ENCODE measurements at regions not wholly inside any gene's neighbourhood (a gene's known extent, or its start where the extent isn't known, plus 50 kb on each side); places are given as distances from the start of the nearest gene placed in this dataset.

DNA sequence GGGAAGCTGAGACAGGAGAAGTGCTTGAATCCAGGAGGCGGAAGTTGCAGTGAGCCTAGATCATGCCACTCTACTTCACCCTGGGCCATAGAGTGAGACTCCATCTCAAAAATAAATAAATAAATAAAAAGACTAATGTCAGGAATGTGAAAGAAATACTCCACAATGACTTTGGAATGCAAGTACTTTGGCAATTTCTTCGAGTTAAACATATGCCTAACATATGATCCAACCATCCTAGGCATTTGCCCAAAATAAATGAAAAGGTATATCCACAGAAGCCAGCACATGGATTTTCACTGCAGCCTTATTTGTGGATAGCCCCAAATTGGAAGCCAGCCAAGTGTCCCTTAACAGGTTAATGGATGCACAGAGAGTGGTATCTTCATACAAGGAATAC, 357.9 kb upstream of the TMEM132C start:
- TF ChIP-seq GATA2 (IDR thresholded peaks at IDR 0.05; ENCODE audit: low read depth, low read length) (no peak), GATA3 (IDR thresholded peaks at IDR 0.05; ENCODE audit: low read depth, low read length) (no peak)

DNA sequence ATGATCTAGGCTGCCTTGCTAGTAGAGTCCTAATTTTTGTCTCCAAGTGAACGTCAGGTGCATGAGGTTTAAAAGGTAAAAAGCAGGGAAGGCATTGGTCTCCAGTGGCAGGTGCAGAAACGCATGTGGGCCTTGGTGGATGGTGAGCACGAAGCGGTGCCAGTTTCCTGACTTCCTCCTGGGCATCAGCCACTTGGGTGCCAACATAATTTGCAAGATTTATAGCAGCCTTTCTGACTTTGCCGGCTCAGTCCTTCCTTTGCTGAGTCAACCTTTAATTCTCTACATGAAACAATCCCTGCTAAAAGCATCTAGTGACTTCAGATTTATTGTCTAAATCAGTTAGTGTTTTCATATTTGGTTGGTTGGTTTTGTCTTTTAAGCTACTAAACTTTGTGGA, 355.7 kb upstream of the TMEM132C start:
- TF ChIP-seq GATA2 (IDR thresholded peaks at IDR 0.05; ENCODE audit: low read depth, low read length) (no peak), GATA3 (IDR thresholded peaks at IDR 0.05; ENCODE audit: low read depth, low read length) (no peak)

DNA sequence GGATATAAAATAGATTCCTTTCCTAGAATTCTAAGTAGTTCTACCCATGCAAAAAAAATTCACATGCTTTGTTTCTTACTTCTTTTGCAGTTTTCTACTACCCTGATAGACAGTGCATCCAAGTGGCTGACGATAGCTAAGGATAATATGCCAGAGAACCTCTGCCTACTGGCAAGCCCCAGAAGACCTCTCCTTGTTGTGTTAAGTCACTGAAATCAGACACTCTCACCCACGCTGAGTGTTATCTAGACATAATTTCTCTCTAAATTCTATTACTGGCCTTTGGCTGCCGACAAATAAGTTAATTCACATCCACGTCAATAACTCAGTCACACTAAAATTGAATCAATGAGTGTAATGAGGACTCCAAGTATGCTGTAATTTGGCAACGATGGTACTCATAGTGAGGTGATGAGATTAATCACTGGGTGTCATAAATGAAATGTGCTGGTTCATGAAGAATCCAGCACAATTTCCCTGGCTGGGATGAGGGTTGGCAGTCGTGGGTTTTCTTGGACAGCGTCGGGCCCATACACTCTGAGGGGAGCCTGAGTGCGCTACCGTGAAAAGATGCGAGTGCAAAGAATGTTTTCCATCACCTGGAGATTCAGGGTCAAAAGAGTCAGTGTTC, 354.8 kb upstream of the TMEM132C start:
- TF ChIP-seq GATA3 (IDR thresholded peaks at IDR 0.05; ENCODE audit: low read depth, low read length) (no peak), GATA2 (IDR thresholded peaks at IDR 0.05; ENCODE audit: low read depth, low read length) (no peak)

DNA sequence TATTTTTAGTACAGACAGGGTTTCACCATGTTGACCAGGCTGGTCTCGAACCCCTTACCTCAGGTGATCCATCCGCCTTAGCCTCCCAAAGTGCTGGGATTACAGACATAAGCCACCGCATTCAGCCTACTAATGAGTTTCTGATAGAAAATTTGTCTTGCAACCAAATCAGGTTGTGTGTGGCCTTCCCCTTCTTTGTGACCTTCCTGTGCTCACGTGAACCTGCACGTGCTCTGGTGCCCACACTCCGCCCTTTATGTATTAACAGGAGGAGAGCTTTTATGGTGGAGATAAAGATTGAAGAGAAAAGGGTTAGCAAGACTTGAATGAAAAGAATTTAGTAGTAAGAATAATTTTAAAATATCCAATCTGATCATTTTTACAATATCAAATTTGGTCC, 343.5 kb upstream of the TMEM132C start:
- TF ChIP-seq GATA2 (IDR thresholded peaks at IDR 0.05; ENCODE audit: low read depth, low read length) (no peak), GATA3 (IDR thresholded peaks at IDR 0.05; ENCODE audit: low read depth, low read length) (no peak)

DNA sequence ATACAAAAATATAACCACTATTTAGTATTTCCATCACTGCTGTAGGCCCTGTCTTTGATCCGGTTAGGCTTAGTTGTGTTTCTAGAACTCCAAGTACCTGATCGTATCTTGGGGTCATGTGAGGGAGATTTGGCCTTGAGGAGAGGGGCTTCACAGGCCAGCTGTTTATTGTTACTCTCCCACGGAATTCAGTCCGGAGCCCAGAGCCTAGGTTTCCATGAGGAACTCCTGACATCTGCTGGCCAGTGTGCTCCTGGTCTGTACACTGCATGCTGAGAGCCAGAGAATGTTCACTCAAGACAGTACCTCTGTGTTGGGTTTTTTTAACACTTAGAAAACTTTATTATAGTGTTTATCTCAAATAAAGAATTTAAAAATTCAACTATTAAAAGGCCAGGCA, 341.0 kb upstream of the TMEM132C start:
- TF ChIP-seq GATA3 (IDR thresholded peaks at IDR 0.05; ENCODE audit: low read depth, low read length) (no peak), GATA2 (IDR thresholded peaks at IDR 0.05; ENCODE audit: low read depth, low read length) (no peak)

DNA sequence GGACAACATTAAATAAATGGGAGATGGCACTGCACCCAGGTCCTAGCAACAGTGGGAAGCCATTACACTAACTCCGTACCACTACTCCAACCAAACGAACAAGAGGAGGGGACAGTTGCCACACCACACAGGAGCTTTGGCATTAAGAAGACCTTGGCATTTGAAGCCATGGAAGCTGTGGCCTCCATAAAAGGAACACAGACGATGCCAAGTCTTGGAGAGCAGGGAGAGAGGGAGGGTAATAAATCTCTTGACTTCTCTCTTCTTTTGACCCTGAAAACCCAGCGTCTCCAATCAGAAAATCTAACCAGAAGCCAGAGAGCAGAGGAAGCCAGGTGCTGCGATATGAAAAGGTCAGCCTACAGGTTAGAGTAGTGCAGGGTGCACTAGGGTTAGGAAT, 338.8 kb upstream of the TMEM132C start:
- TF ChIP-seq GATA2 (IDR thresholded peaks at IDR 0.05; ENCODE audit: low read depth, low read length) (no peak), GATA3 (IDR thresholded peaks at IDR 0.05; ENCODE audit: low read depth, low read length) (no peak)

DNA sequence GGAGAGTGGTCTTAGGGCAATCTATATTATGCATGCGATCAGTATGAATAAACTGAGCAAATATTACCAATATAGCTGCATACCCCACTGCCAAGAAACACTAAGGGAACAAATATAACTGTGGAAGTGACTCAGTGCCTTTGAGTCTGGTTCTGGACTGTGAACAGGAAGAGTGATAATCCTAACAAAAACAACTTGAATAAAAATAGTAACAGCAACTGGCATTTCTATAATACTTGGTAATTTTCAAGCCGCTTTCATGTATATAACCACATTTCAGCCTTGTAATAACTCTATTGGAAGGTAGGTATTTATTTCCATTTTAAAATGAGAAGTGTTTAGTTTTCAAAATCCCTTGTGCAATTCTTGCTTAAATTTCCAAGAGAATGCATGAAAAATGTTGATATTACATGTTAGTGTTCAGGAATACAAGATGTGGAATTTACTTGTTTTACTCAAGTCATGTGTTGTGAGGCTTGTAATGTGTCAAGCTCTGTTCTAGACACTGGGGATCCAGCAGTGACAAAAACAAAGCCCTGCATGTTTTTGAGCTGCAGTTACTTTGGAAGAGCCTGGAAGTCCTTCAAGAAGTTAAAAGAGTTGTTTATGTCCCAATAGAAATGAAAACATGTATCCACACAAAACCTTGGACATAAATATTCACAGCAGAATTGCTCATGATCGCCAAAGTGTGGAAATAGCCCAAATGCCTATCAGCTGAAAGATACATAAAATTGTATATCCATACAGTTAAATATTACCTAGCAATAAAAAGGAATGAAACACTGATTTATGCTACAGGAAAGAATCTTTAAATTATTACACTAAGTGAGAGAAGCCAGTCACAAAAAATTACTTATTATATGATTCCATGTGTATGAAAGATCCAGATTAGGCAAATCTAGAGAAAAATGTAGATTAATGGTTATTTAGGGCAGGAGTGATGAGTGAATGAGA, 338.1 kb upstream of the TMEM132C start:
- no peak for TF ChIP-seq GATA2 (IDR thresholded peaks at IDR 0.05; ENCODE audit: low read depth, low read length)

DNA sequence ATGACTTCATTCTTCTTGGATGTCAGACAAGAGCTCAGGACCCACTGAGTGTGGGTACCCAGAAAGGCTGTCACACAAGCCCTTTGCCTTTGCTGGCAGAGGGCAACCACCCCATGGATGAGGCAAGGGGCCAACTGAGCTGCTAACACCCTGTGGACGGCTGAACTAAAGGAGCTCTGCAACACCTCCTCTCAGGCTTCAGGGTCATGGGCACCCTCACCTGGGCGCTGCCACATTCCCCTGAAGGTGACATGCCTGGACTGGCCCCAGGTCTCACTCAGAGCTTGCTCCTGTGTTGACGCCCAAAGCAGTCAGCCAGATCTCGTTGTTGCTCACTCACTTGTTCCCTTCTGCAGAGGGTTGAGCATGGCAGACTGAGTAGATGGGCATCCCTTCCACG, 336.8 kb upstream of the TMEM132C start:
- TF ChIP-seq GATA2 (IDR thresholded peaks at IDR 0.05; ENCODE audit: low read depth, low read length): no peak
- no peak for TF ChIP-seq GATA3 (IDR thresholded peaks at IDR 0.05; ENCODE audit: low read depth, low read length)

DNA sequence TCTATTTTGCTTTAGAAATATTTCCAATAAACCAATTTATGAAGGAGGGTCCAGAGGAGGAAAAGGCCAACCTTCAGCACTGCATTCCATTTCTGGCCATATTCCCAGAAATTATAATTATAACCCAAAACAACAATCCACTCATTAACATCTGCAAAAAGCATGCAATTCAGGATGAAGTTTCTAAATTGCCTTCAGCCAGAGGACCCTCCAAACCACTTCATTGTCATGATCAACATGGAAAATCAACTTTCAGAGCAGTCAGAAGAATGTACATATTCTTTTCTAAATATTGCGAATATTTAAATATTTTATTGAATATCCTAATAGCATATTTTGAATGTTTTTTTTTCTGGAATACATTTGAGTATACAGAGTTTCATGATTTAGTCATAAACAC, 332.6 kb upstream of the TMEM132C start:
- TF ChIP-seq GATA2 (IDR thresholded peaks at IDR 0.05; ENCODE audit: low read depth, low read length): no peak
- TF ChIP-seq GATA3 (IDR thresholded peaks at IDR 0.05; ENCODE audit: low read depth, low read length): no peak

DNA sequence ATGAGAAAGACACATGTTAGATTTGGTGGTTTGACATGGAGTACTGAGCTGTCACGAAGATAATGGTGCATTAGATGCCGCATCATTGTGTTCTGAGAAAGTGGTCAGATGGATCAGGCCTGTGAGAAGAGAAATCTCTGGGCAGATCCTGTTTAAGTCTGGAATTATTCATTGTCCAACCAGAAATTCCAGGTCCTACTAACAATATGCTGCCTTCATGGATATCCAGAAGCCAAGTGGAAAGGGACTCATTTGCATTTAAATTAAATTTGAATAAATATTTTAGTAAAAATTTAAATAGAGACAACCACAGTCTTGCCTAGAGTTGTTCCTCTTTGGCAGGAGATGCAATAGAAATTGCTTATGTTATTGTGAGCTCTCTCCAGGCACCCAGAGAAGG, 330.5 kb upstream of the TMEM132C start:
- TF ChIP-seq GATA3 (IDR thresholded peaks at IDR 0.05; ENCODE audit: low read depth, low read length) (no peak), GATA2 (IDR thresholded peaks at IDR 0.05; ENCODE audit: low read depth, low read length) (no peak)

DNA sequence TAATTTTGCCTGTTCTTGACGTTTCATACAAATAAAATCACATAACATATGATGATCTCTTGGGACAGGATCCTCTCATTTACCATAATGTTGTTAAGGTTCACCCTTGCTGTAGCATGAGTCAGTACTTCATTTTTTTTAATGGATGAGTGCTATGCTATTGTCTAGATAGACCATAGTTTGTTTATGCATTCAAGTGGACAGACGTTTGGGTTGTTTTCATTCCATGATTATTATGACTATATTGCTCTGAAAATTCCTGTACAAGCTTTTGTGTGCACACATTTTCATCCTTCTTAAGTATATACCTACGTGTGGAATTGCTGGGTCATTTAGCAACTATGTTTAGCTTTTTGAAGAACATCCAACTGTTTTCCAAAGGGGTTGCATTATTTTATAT, 325.6 kb upstream of the TMEM132C start:
- TF ChIP-seq GATA2 (IDR thresholded peaks at IDR 0.05; ENCODE audit: low read depth, low read length) (no peak), GATA3 (IDR thresholded peaks at IDR 0.05; ENCODE audit: low read depth, low read length) (no peak)

DNA sequence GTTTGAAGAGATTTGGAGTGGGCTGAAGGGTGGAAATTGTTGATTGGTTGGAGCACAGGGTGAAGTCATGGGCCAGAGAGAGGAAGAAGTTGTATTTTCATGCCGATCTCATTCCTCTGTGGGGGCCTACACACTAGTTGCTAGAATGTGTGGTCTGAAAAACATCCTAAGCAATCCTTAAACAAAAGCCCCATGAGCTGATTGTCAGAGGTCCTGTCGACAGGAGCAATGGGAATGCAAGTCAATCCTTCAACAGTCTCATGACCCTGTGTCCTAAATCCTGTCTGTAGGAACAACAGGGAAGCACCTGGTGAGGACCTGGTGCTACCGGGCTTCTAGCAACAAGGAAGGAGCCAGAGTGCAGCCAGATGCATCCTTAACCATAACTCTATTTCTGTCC, 324.0 kb upstream of the TMEM132C start:
- no peak for TF ChIP-seq GATA2 (IDR thresholded peaks at IDR 0.05; ENCODE audit: low read depth, low read length)

DNA sequence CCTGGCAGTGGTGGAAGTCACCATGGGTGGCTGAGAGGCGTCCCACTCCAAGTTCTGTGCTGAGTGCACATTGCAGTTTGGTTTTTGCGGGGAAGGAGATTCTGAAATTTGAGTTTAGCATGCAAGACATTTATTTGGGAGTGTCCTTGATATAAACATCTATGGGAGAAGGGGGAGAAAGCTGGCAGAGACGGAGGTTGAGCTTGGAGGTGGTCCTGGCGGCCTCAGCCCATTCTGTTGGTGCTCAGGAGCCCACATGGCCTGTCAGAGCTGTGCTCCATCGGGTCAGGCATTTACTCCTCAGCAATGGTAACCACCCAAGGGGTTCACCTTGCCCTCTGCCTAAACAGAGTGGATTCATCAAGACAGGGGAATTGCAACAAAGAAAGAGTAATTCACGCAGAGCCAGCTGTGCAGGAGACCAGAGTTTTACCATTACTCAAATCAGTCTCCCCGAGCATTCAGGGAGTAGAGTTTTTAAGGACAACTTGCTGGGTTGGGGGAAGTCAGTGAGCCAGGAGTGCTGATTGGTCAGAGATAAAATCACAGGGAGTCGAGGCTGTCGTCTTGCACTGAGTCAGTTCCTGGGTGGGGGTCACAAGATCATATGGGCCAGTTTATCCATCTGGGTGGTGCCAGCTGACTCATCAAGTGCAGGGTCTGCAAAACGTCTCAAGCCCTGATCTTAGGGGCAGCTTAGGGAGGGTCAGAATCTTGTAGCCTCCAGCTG, 323.3 kb upstream of the TMEM132C start:
- no peak for TF ChIP-seq GATA2 (IDR thresholded peaks at IDR 0.05; ENCODE audit: low read depth, low read length)
- no peak for TF ChIP-seq GATA3 (IDR thresholded peaks at IDR 0.05; ENCODE audit: low read depth, low read length)

DNA sequence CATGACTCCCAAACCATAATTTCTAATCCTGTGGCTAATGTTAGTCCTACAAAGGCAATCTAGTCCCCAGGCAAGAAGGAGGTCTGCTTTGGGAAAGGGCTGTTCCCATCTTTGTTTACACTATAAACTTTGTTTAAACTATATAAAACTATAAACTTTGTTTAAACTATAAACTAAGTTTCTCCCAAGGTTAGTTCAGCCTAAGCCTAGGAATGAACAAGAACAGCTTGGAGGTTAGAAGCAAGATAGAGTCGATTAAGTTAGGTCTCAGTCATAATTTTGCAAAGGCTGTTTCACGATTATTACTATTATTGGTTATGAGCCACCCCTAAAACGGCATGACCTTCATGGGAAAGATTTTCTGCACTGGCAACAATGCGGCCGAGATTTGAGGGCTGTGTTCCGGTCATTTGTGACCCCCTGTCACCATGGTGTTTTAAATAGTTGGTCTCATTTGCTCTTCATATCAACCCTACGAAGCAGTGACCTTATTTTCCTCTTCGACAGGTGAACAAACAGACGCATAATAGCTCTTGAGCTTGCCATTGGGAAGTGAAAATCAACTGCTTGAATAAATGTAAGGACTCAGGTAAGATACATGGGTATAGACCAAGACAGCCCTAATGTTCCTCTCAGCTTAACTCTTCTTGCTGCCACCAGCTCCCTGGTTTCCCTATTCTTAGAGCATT, 322.6 kb upstream of the TMEM132C start:
- TF ChIP-seq GATA3 (IDR thresholded peaks at IDR 0.05; ENCODE audit: low read depth, low read length): no peak
- TF ChIP-seq GATA2 (IDR thresholded peaks at IDR 0.05; ENCODE audit: low read depth, low read length): no peak

Measured in SH-SY5Y (cell line).